GM21737 (cell line): ENCODE measurements at regions not wholly inside any gene's neighbourhood (a gene's known extent, or its start where the extent isn't known, plus 50 kb on each side); places are given as distances from the start of the nearest gene placed in this dataset.
"Not testable (repeated sequence)": the region's sequence is repeated elsewhere in the genome, so short reads cannot be mapped to it uniquely, and the experiment has no call there.

Experiments
- ATAC-seq: cut with Tn5 transposase; IDR thresholded peaks from one replicate; pipeline ENCODE4 v1.9.1; 2021; ENCODE audit warnings: mild to moderate bottlenecking, moderate library complexity; ENCODE audit not compliant: unreplicated experiment

GRCh38 chr4:124132161-124132560 is 580.4 kb downstream of the ANKRD50 start:
- no peak for ATAC-seq

- no peak for ATAC-seq
Observed at GRCh38 chr4:124133753-124134152, 578.8 kb downstream of the ANKRD50 start.

- no peak for ATAC-seq
Observed at GRCh38 chr4:124135409-124135813, 577.1 kb downstream of the ANKRD50 start.

- ATAC-seq = no peak
Observed at GRCh38 chr4:124139044-124139443, 573.5 kb downstream of the ANKRD50 start.

- ATAC-seq = no peak
Observed at GRCh38 chr4:124143632-124144031, 568.9 kb downstream of the ANKRD50 start.

GRCh38 chr4:124144238-124144654 is 568.3 kb downstream of the ANKRD50 start:
- ATAC-seq = no peak

- no peak for ATAC-seq
Observed at GRCh38 chr4:124146068-124146467, 566.5 kb downstream of the ANKRD50 start.

GRCh38 chr4:124151031-124151430 is 561.5 kb downstream of the ANKRD50 start:
- ATAC-seq = no peak

GRCh38 chr4:124152132-124152531 is 560.4 kb downstream of the ANKRD50 start:
- ATAC-seq = no peak

- no peak for ATAC-seq
Observed at GRCh38 chr4:124155239-124155638, 557.3 kb downstream of the ANKRD50 start.

GRCh38 chr4:124157396-124158083 is 555.0 kb downstream of the ANKRD50 start:
- ATAC-seq = no peak

GRCh38 chr4:124163401-124163800 is 549.1 kb downstream of the ANKRD50 start:
- ATAC-seq = no peak

GRCh38 chr4:124167602-124168001 is 544.9 kb downstream of the ANKRD50 start:
- ATAC-seq = no peak

GRCh38 chr4:124169524-124169923 is 543.0 kb downstream of the ANKRD50 start:
- not testable (repeated sequence) for ATAC-seq

- ATAC-seq = no peak
Observed at GRCh38 chr4:124173912-124174311, 538.6 kb downstream of the ANKRD50 start.

- ATAC-seq = no peak
Observed at GRCh38 chr4:124177647-124178425, 534.7 kb downstream of the ANKRD50 start.

- ATAC-seq = no peak
Observed at GRCh38 chr4:124178449-124179021, 534.0 kb downstream of the ANKRD50 start.

GRCh38 chr4:124179506-124180186 is 532.9 kb downstream of the ANKRD50 start:
- no peak for ATAC-seq

GRCh38 chr4:124181039-124181438 is 531.5 kb downstream of the ANKRD50 start:
- ATAC-seq = no peak

- no peak for ATAC-seq
Observed at GRCh38 chr4:124183231-124183630, 529.3 kb downstream of the ANKRD50 start.

- no peak for ATAC-seq
Observed at GRCh38 chr4:124183926-124184325, 528.6 kb downstream of the ANKRD50 start.
